MM.1S (cell line): ENCODE measurements at regions not wholly inside any gene's neighbourhood (a gene's known extent, or its start where the extent isn't known, plus 50 kb on each side); places are given as distances from the start of the nearest gene placed in this dataset.

Experiments used
- CTCF ChIP-seq: fragments of 300-600 bp; sonication (generic); IDR thresholded peaks from 2 replicates; pipeline ENCODE4 v1.5.1; 2016; ENCODE audit warnings: antibody characterized with exemption, low read length, mixed read lengths
- EZH2 ChIP-seq: fragments of 300-600 bp; sonication (generic); optimal IDR thresholded peaks from 2 replicates; pipeline ENCODE3; 2017; ENCODE audit warnings: low read depth, mild to moderate bottlenecking, antibody characterized with exemption, low read length, mixed read lengths
- EZH2phosphoT487 ChIP-seq: fragments of 300-600 bp; sonication (generic); IDR thresholded peaks from 2 replicates; pipeline ENCODE4 v1.6.1; 2018; ENCODE audit warnings: antibody characterized with exemption, low read length

DNA sequence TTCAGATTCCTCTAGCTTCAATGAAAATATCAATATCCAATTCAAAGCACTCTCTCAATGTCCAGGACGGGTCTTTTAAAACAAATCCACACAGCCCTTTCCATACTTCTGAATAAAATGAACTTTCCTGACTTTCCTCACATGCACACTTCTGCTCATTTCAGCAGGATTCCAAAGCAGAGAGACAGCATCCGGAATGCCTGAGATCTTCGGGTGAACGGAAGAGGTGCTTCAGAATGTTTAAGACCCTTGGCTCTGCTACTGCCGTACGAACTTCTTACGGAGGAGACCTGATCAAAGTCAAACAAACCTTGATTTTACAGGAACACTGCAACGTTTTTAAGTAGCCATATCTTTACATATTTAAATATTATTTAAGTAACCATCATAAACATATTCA, 245.7 kb downstream of the PTBP2 start:
- TF ChIP-seq CTCF (no peak), EZH2 (no peak), EZH2phosphoT487 (no peak)
